ENCODE measurements at regions not wholly inside any gene's neighbourhood (a gene's known extent, or its start where the extent isn't known, plus 50 kb on each side); places are given as distances from the start of the nearest gene placed in this dataset.

- TF ChIP-seq MLLT1 (IDR thresholded peaks at IDR 0.05): no peak
- no peak for TF ChIP-seq POLR2A (IDR thresholded peaks at IDR 0.05; ENCODE audit: low read depth, low read length)
- no peak for TF ChIP-seq ZBTB33 (IDR thresholded peaks at IDR 0.05)
- TF ChIP-seq, protein P1, sequence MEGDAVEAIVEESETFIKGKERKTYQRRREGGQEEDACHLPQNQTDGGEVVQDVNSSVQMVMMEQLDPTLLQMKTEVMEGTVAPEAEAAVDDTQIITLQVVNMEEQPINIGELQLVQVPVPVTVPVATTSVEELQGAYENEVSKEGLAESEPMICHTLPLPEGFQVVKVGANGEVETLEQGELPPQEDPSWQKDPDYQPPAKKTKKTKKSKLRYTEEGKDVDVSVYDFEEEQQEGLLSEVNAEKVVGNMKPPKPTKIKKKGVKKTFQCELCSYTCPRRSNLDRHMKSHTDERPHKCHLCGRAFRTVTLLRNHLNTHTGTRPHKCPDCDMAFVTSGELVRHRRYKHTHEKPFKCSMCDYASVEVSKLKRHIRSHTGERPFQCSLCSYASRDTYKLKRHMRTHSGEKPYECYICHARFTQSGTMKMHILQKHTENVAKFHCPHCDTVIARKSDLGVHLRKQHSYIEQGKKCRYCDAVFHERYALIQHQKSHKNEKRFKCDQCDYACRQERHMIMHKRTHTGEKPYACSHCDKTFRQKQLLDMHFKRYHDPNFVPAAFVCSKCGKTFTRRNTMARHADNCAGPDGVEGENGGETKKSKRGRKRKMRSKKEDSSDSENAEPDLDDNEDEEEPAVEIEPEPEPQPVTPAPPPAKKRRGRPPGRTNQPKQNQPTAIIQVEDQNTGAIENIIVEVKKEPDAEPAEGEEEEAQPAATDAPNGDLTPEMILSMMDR (IDR thresholded peaks at IDR 0.05 in 2 of 3, conservative IDR thresholded peaks at IDR 0.05 in 1 of 3; ENCODE audit: control insufficient read depth in 2 of 3, extremely low read depth in 1 of 3, insufficient read depth in 1 of 3, low read depth in 3 of 3, low read length in 3 of 3): no peak
- TF ChIP-seq EZH2 (IDR thresholded peaks at IDR 0.05; ENCODE audit: borderline replicate concordance, control insufficient read depth, low read depth, low read length): no peak
- TF ChIP-seq NFYA (IDR thresholded peaks at IDR 0.05; ENCODE audit: borderline replicate concordance, low read depth, low read length): no peak
- no peak for TF ChIP-seq NRF1 (conservative IDR thresholded peaks at IDR 0.05; ENCODE audit: low read depth, low read length)
- TF ChIP-seq TAF1 (IDR thresholded peaks at IDR 0.05; ENCODE audit: borderline replicate concordance, low read depth, low read length): no peak
- TF ChIP-seq ZNF24 (IDR thresholded peaks at IDR 0.05): no peak
- TF ChIP-seq FOXK2 (IDR thresholded peaks at IDR 0.05): no peak
These were observed 94.3 kb upstream of the CD55 start for GRCh38 chr1:207227131-207227630.

Data from GM12878 (cell line).